A673 (cell line): ENCODE measurements at regions not wholly inside any gene's neighbourhood (a gene's known extent, or its start where the extent isn't known, plus 50 kb on each side); places are given as distances from the start of the nearest gene placed in this dataset.

Experiments used
- BruUV-seq: library from RNA; stranded (reverse); fragments of 400-500 nt; replicated peaks from 2 replicates; lab custom pipeline; 2021; lab: Mats Ljungman, UMichigan
- CTCF ChIA-PET: fragments of 300-600 bp; sonication (Branson Sonifier 250); formaldehyde crosslinking; loops from one replicate; lab custom pipeline; 2022; ENCODE audit warnings: antibody characterized with exemption; lab: Charles Lee
- POLR2A ChIA-PET: fragments of 300-600 bp; sonication (Branson Sonifier 250); formaldehyde crosslinking; loops from one replicate; lab custom pipeline; 2022; ENCODE audit warnings: antibody characterized with exemption; ENCODE audit not compliant: low non-redundant PET; lab: Charles Lee
- DNase-seq: peaks from one replicate; pipeline ENCODE4 v3.0.0-alpha.2; 2015; ENCODE audit warnings: low spot score
- H3K27ac ChIP-seq: fragments of 200-600 bp; sonication (generic); 2 replicates; pipeline ENCODE4 v1.5.1; 2016; ENCODE audit warnings: mixed run types, low read depth, mild to moderate bottlenecking, mixed read lengths, antibody characterized with exemption, low read length; ENCODE audit not compliant: poor library complexity, severe bottlenecking
- H3K27me3 ChIP-seq: fragments of 200-600 bp; sonication (generic); replicated peaks from 2 replicates; pipeline ENCODE4 v1.6.1; 2017; ENCODE audit warnings: mixed run types, low read depth, mild to moderate bottlenecking, mixed read lengths, antibody characterized with exemption, low read length; ENCODE audit not compliant: insufficient read depth, poor library complexity
- H3K36me3 ChIP-seq: fragments of 200-600 bp; sonication (generic); 2 replicates; pipeline ENCODE4 v1.6.1; 2016; ENCODE audit warnings: mixed run types, mild to moderate bottlenecking, mixed read lengths, antibody characterized with exemption, low read length; ENCODE audit not compliant: insufficient read depth, poor library complexity, severe bottlenecking
- H3K4me1 ChIP-seq: fragments of 200-600 bp; sonication (generic); 2 replicates; pipeline ENCODE4 v1.6.1; 2017; ENCODE audit warnings: mixed run types, mild to moderate bottlenecking, mixed read lengths, antibody characterized with exemption, low read length; ENCODE audit not compliant: insufficient read depth, poor library complexity, severe bottlenecking
- H3K4me3 ChIP-seq: fragments of 200-600 bp; sonication (generic); 2 replicates; pipeline ENCODE4 v1.5.1; 2016; ENCODE audit warnings: low read depth, mixed run types, mild to moderate bottlenecking, mixed read lengths, low read length; ENCODE audit not compliant: poor library complexity, severe bottlenecking
- H3K9me3 ChIP-seq: fragments of 200-600 bp; sonication (generic); 2 replicates; pipeline ENCODE4 v1.6.1; 2016; ENCODE audit warnings: mixed run types, low read depth, mild to moderate bottlenecking, mixed read lengths, antibody characterized with exemption, low read length; ENCODE audit not compliant: poor library complexity, severe bottlenecking
- EZH2 ChIP-seq: fragments of 200-600 bp; sonication (generic); IDR thresholded peaks from 2 replicates; pipeline ENCODE4 v1.6.1; 2017; ENCODE audit warnings: borderline replicate concordance, low read depth, mild to moderate bottlenecking, mixed read lengths, antibody characterized with exemption, low read length; ENCODE audit not compliant: poor library complexity, severe bottlenecking
- intact Hi-C: fragments of 100-400 bp; cut with micrococcal nuclease; formaldehyde crosslinking; loops from one replicate; pipeline ENCODE4 v1.10.0; 2022; ENCODE audit not compliant: unreplicated experiment
- TF ChIP-seq, protein P1 (sequence below): fragments of 300-800, 200-600 bp; sonication (generic); conservative IDR thresholded peaks from 2 replicates; pipeline ENCODE4 v1.5.1; 2017; ENCODE audit warnings: low read depth, mild to moderate bottlenecking, antibody characterized with exemption, low read length, moderate library complexity, mixed read lengths

DNA sequence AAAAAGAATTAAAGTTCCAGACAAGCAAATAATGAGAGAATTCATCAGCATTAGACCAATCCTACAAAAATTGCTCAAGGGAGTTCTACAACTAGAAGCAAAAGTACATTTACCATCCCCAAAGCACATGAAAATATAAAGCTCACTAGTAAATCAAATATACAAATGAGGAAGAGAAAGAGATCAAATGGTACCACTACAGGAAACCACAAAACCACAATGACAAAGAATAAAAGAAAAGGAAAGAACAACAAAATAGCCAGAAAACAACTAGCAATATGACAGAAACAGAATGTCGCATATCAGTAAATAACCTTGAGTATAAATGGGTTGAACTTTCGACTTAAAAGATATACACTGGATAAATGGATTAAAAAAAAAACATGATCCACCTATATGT lies 739.0 kb downstream of the DTWD2 start:
- H3K4me3 ChIP-seq = no peak overlapping the region
- intact Hi-C loops = no loop called here
- no peaks in the 10 kb centered on the region for H3K36me3 ChIP-seq
- no peak overlapping the region for H3K27ac ChIP-seq
- no peaks in the 10 kb centered on the region for H3K4me1 ChIP-seq
- H3K27me3 ChIP-seq = no peaks in the 10 kb centered on the region
- BruUV-seq = no TSS peak
- no peak for DNase-seq
- ChIA-PET POLR2A (no interaction called here), CTCF (no interaction called here)
- no peak for TF ChIP-seq EZH2
- TF ChIP-seq, protein P1, sequence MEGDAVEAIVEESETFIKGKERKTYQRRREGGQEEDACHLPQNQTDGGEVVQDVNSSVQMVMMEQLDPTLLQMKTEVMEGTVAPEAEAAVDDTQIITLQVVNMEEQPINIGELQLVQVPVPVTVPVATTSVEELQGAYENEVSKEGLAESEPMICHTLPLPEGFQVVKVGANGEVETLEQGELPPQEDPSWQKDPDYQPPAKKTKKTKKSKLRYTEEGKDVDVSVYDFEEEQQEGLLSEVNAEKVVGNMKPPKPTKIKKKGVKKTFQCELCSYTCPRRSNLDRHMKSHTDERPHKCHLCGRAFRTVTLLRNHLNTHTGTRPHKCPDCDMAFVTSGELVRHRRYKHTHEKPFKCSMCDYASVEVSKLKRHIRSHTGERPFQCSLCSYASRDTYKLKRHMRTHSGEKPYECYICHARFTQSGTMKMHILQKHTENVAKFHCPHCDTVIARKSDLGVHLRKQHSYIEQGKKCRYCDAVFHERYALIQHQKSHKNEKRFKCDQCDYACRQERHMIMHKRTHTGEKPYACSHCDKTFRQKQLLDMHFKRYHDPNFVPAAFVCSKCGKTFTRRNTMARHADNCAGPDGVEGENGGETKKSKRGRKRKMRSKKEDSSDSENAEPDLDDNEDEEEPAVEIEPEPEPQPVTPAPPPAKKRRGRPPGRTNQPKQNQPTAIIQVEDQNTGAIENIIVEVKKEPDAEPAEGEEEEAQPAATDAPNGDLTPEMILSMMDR = no peak
- H3K9me3 ChIP-seq = peaks cover 21% of the 10 kb centered on the region

DNA sequence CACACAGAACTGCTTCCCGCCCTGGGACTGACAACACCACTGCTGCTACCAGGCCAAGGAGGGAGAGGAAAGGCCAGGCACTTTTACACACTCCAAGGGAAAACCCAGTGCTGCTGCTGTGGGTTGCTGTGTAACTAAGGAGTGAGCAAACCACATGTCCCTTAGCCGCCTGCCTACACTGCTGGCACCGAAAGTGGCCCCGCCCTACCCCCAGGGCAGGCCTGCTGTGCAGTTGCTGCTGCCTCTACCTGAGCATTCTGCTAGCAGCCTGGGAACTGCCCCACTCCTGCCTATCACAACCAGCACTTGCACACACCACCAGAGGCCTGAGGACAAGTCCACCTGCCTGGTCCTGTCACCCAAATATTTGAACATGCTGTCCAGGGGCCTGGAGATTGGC lies 740.9 kb downstream of the DTWD2 start:
- no TSS peak for BruUV-seq
- POLR2A ChIA-PET = no interaction called here
- no peak for DNase-seq

DNA sequence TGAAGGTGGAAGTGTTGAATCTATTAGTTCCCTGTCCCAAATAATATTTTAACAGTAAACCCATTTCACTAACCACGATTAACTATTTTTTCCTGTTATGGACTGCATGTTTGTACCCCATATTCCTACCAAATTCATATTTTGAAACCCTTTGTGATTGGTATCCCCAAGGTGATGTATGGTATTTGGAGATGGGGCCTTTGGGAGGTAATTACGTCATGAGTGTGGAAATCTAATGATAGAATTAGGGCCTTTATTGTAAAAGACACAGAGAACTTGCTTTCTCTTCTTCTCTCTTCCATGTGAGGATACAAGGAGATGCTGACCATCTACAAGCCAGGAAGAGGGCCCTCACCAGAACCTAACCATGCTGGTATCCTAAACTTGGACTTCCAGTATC lies 744.7 kb downstream of the DTWD2 start:
- no TSS peak for BruUV-seq
- Histone ChIP-seq H3K36me3 (no peaks in the 10 kb centered on the region), H3K9me3 (peaks cover under 1% of the 10 kb centered on the region), H3K27ac (no peak overlapping the region), H3K4me3 (no peak overlapping the region), H3K27me3 (no peaks in the 10 kb centered on the region), H3K4me1 (no peaks in the 10 kb centered on the region)
- POLR2A ChIA-PET = no interaction called here
- intact Hi-C loops = no loop called here
- no peak for DNase-seq
- CTCF ChIA-PET = no interaction called here
- TF ChIP-seq, protein P1 = no peak
- TF ChIP-seq EZH2 = no peak

More for the DNA sequence above, 740.9 kb downstream of the DTWD2 start:
- intact Hi-C loops = no loop called here
- CTCF ChIA-PET = no interaction called here
- Histone ChIP-seq H3K9me3 (peaks cover 21% of the 10 kb centered on the region), H3K27ac (no peak overlapping the region), H3K27me3 (no peaks in the 10 kb centered on the region), H3K4me3 (no peak overlapping the region), H3K4me1 (no peaks in the 10 kb centered on the region), H3K36me3 (no peaks in the 10 kb centered on the region)
- no peak for TF ChIP-seq EZH2
- TF ChIP-seq, protein P1 = no peak
